A549 (cell line): ENCODE measurements at regions not wholly inside any gene's neighbourhood (a gene's known extent, or its start where the extent isn't known, plus 50 kb on each side); places are given as distances from the start of the nearest gene placed in this dataset.
A peak's percentile ranks its signal among the peaks of the same experiment; 100 is the strongest.

ENCODE experiments used
- ATAC-seq, 2 experiments: fragments of 200-7000 bp in 1 of 2; fragments of >200 bp in 1 of 2; cut with Nextera tagmentation in 1 of 2; cut with Tn5 transposase in 1 of 2; 3 replicates each; pipeline versions ENCODE4 v1.8.0 to v1.9.1; 2018 to 2020; ENCODE audit warnings: mild to moderate bottlenecking in 1 of 2, moderate library complexity in 1 of 2
- CTCF ChIA-PET: fragments of 300-600 bp; sonication (Branson Sonifier 250); formaldehyde crosslinking; extraction: SDS; loops from one replicate; lab custom pipeline; 2021; ENCODE audit warnings: antibody characterized with exemption, inconsistent platforms; lab: Yijun Ruan, JAX
- POLR2A ChIA-PET: fragments of 350-600 bp; formaldehyde crosslinking; extraction: SDS; loops from one replicate; lab custom pipeline; 2021; ENCODE audit warnings: antibody characterized with exemption, inconsistent platforms; lab: Yijun Ruan, JAX
- DNase-seq, 2 experiments: peaks; one replicate each; pipeline versions ENCODE4 v3.0.0 to v3.0.0-alpha.2; 2011 to 2016; ENCODE audit warnings: low read depth in 1 of 2, low spot score in 1 of 2
- FAIRE-seq: peaks from 2 replicates; lab custom pipeline; 2011; peaks lifted over from hg19 to GRCh38; lab: Jason Lieb, UNC
- H3K27ac ChIP-seq, 2 experiments: fragments of >200 bp; sonication (Bioruptor Twin); formaldehyde crosslinking; 3 replicates each; pipeline ENCODE4 v1.5.1; 2016 to 2017
- H3K4me1 ChIP-seq: fragments of >200 bp; sonication (Bioruptor Twin); formaldehyde crosslinking; 3 replicates; pipeline ENCODE4 v1.6.1; 2016
- H3K4me2 ChIP-seq: fragments of >200 bp; sonication (Bioruptor Twin); formaldehyde crosslinking; 3 replicates; pipeline ENCODE4 v1.6.1; 2016
- H3K4me3 ChIP-seq: fragments of >200 bp; sonication (Bioruptor Twin); formaldehyde crosslinking; 3 replicates; pipeline ENCODE4 v1.5.1; 2016
- H3K9me3 ChIP-seq: fragments of >200 bp; sonication (Bioruptor Twin); formaldehyde crosslinking; 3 replicates; pipeline ENCODE4 v1.6.1; 2016
- ATOH8 ChIP-seq: fragments of 250-450 bp; sonication (Bioruptor Pico); IDR thresholded peaks from 2 replicates; pipeline ENCODE4 v1.5.0; 2020; ENCODE audit warnings: low read depth, mild to moderate bottlenecking, moderate library complexity
- BHLHE40 ChIP-seq: IDR thresholded peaks from 2 replicates; pipeline ENCODE4 v1.6.1; 2012; ENCODE audit warnings: low read depth, low read length, inconsistent platforms
- CBX8 ChIP-seq: fragments of 200-600 bp; sonication (generic); IDR thresholded peaks from 2 replicates; pipeline ENCODE4 v1.6.1; 2016
- EHF ChIP-seq: fragments of 250-450 bp; sonication (Bioruptor Pico); IDR thresholded peaks from 2 replicates; pipeline ENCODE4 v1.5.0; 2020; ENCODE audit warnings: mild to moderate bottlenecking
- EP300 ChIP-seq, 2 experiments: fragments of >200 bp; sonication (Bioruptor Twin); formaldehyde crosslinking; IDR thresholded peaks; 2 replicates in 1 of 2; 3 replicates in 1 of 2; pipeline ENCODE4 v1.6.1; 2016 to 2017
- HDAC2 ChIP-seq: fragments of 200-600 bp; sonication (generic); IDR thresholded peaks from 2 replicates; pipeline ENCODE4 v1.6.1; 2016
- JUNB ChIP-seq: fragments of >200 bp; sonication (Bioruptor Twin); formaldehyde crosslinking; IDR thresholded peaks from 2 replicates; pipeline ENCODE4 v1.6.1; 2016
- KDM5A ChIP-seq: fragments of 200-600 bp; sonication (generic); IDR thresholded peaks from 2 replicates; pipeline ENCODE4 v1.6.1; 2016; ENCODE audit warnings: antibody characterized with exemption, mild to moderate bottlenecking
- MAX ChIP-seq: IDR thresholded peaks from 2 replicates; pipeline ENCODE4 v1.6.1; 2012
- MAZ ChIP-seq: fragments of 150-350 bp; IDR thresholded peaks from 2 replicates; pipeline ENCODE4 v1.6.1; 2014; ENCODE audit warnings: antibody characterized with exemption, low read depth, low read length, borderline replicate concordance
- MYC ChIP-seq: IDR thresholded peaks from 2 replicates; pipeline ENCODE4 v1.6.1; 2012; ENCODE audit warnings: mild to moderate bottlenecking, inconsistent platforms, low read length, improper control_type of control experiment, borderline replicate concordance
- NPAS2 ChIP-seq: fragments of 250-450 bp; sonication (Bioruptor Pico); IDR thresholded peaks from 2 replicates; pipeline ENCODE4 v1.8.0; 2022; ENCODE audit warnings: mild to moderate bottlenecking, moderate library complexity, borderline replicate concordance
- NR3C1 ChIP-seq: fragments of >200 bp; sonication (Bioruptor Twin); formaldehyde crosslinking; IDR thresholded peaks from 3 replicates; pipeline ENCODE4 v1.6.1; 2017
- RAD21 ChIP-seq, 2 experiments: fragments of >200 bp in 1 of 2; sonication (Bioruptor Twin) in 1 of 2; formaldehyde crosslinking in 1 of 2; IDR thresholded peaks in 1 of 2; conservative IDR thresholded peaks in 1 of 2; 2 replicates in 1 of 2; 3 replicates in 1 of 2; pipeline ENCODE4 v1.6.1; 2012 to 2018; ENCODE audit warnings: inconsistent platforms in 1 of 2
- SMC3 ChIP-seq: fragments of >200 bp; sonication (Bioruptor Twin); formaldehyde crosslinking; IDR thresholded peaks from 3 replicates; pipeline ENCODE4 v1.6.1; 2018; ENCODE audit warnings: inconsistent platforms
- ZC3H11A ChIP-seq: fragments of 450-650 bp; IDR thresholded peaks from 2 replicates; pipeline ENCODE4 v1.6.1; 2014; ENCODE audit warnings: antibody characterized with exemption, mild to moderate bottlenecking
- ZFP36 ChIP-seq: fragments of 450-650 bp; IDR thresholded peaks from 2 replicates; pipeline ENCODE4 v1.6.1; 2014; ENCODE audit warnings: borderline replicate concordance; ENCODE audit not compliant: partially characterized antibody
- ZNF302 ChIP-seq: fragments of 250-450 bp; sonication (Bioruptor Pico); IDR thresholded peaks from 2 replicates; pipeline ENCODE4 v1.9.0; 2021; ENCODE audit warnings: inconsistent platforms, mild to moderate bottlenecking, moderate library complexity
- WGBS: methylation state at CpG from one replicate; pipeline ENCODE4 v1.1.6; 2017; ENCODE audit errors: missing lambda C conversion rate; 5-methylcytosine and 5-hydroxymethylcytosine counted together
- TF ChIP-seq, protein P1 (sequence below): fragments of 200-600 bp; sonication (generic); IDR thresholded peaks from 2 replicates; pipeline ENCODE4 v1.6.1; 2016; ENCODE audit warnings: antibody characterized with exemption, mild to moderate bottlenecking, moderate library complexity
- TF ChIP-seq, protein P2 (sequence below): fragments of >200 bp; sonication (Bioruptor Twin); formaldehyde crosslinking; IDR thresholded peaks from 3 replicates; pipeline ENCODE4 v1.5.1; 2016

DNA sequence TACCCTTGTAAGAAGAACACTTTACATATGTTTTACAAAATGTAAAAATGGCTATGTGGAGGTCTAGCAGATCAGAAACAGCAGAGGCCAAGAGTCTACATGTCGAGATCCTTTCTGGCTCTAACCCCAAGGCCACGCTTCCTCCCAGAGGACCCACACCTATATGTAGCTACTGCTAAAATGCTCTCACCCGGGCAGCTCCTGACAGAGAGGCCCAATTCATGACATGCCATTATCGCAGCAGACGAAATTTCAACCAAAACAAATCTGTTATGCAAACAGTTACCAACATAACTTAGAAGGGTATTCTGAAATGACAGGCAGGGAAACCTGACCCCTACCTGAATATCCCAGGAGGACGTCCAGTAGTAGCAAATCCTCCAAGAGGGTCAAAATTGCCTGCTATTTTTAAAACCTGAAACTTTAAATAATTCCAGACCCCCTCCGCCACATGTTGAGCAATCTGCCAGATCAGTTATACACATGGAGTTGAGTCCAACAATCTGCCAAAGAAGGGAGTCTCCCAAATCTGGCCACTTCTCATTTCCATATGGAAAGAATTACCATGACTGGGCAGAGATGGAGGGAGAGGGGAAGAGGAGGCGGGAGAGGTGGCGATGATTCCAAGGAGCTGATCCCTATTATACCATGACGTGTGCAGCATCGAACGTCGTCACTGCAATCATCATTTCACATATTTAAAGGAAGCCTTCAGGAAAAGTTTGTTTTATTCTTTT, 192.9 kb upstream of the TBL1X start:
- FAIRE-seq (peak; percentile 7), ATAC-seq (no peak), DNase-seq (no peak)
- no peak overlapping the region for H3K27ac ChIP-seq
- H3K4me3 ChIP-seq: no peak overlapping the region
- H3K9me3 ChIP-seq: no peaks in the 10 kb centered on the region
- peaks cover 11% of the 10 kb centered on the region for H3K4me1 ChIP-seq
- 83% methylated on average over 13 of the region's 13 CpGs for WGBS
- TF ChIP-seq ZC3H11A (no peak), ZNF302 (CRISPR knock-in tag) (no peak)
- TF ChIP-seq, protein P1, sequence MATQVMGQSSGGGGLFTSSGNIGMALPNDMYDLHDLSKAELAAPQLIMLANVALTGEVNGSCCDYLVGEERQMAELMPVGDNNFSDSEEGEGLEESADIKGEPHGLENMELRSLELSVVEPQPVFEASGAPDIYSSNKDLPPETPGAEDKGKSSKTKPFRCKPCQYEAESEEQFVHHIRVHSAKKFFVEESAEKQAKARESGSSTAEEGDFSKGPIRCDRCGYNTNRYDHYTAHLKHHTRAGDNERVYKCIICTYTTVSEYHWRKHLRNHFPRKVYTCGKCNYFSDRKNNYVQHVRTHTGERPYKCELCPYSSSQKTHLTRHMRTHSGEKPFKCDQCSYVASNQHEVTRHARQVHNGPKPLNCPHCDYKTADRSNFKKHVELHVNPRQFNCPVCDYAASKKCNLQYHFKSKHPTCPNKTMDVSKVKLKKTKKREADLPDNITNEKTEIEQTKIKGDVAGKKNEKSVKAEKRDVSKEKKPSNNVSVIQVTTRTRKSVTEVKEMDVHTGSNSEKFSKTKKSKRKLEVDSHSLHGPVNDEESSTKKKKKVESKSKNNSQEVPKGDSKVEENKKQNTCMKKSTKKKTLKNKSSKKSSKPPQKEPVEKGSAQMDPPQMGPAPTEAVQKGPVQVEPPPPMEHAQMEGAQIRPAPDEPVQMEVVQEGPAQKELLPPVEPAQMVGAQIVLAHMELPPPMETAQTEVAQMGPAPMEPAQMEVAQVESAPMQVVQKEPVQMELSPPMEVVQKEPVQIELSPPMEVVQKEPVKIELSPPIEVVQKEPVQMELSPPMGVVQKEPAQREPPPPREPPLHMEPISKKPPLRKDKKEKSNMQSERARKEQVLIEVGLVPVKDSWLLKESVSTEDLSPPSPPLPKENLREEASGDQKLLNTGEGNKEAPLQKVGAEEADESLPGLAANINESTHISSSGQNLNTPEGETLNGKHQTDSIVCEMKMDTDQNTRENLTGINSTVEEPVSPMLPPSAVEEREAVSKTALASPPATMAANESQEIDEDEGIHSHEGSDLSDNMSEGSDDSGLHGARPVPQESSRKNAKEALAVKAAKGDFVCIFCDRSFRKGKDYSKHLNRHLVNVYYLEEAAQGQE: no peak
- TF ChIP-seq, all 56 proteins: peak for 0
- no peak overlapping the region for H3K4me2 ChIP-seq
- POLR2A ChIA-PET: no interaction called here
- CTCF ChIA-PET: interaction anchor here (0.6 kb wide), 1 partner anchor 177 kb away, joined by 3 read pairs; no protein-coding TSS in a partner anchor

DNA sequence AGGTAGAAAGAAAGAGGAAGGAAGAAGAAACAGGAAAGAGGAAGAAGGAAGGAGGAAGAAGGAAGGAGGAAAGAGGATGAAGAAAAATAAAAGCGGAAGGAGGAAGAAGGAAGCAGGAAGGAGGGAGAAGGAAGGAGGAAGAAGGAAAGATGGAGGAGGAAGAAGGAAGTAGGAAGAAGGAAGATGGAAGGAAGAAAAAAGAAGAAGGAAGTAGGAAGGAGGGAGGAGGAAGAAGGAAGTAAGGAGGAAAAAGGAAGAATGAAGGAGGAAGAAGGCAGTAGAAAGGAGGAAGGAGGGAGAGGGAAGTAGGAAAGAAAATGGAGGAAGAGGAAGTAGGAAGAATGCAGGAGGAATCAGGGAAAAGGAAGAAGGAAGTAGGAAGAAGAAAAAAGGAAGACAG, 191.1 kb upstream of the TBL1X start:
- no peaks in the 10 kb centered on the region for H3K4me1 ChIP-seq
- H3K9me3 ChIP-seq: no peaks in the 10 kb centered on the region
- 100% methylated on average over 1 of the region's 1 CpG for WGBS
- H3K4me3 ChIP-seq: no peak overlapping the region
- ATAC-seq (no peak), DNase-seq (no peak), FAIRE-seq (no peak)
- CTCF ChIA-PET: no interaction called here
- H3K4me2 ChIP-seq: no peak overlapping the region
- H3K27ac ChIP-seq: no peak overlapping the region
- TF ChIP-seq NPAS2 (CRISPR knock-in tag): no peak
- POLR2A ChIA-PET: no interaction called here

DNA sequence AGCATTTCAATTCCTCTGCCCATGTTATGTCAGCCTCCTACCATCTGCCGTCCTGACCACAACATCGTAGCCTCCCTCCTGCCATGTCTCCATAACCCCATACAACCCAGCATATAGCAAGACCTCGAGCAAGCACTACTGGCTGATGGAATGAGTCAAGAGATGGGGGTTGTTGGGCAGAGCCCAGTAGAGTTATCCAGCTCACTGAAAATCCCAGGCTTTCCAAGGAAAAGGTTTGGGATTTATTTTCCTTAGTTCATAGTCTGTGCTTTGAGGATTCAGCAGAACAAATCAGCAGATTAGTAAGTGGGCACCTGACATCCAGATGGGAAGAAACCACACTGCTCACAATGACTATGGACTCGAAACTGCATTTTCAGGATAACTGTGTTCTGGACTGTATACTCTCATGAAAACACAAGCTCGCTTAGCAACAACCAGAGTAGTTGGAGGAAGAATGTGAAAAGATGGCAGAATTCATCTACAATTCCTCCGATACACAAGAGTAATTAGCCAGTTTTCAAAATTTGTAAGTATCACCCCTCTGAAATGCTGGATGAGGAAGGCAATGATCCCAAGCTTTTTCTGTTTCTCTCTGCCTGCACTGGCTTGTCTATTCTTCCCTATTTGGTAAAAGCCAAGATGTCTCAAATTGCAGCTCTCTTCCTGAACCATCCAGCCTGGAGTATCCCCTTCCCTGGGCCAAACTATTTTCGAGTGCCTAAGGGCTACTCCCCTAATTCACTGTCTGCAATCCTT, 186.2 kb upstream of the TBL1X start:
- WGBS: 70% methylated on average over 7 of the region's 7 CpGs
- Histone ChIP-seq H3K9me3 (no peaks in the 10 kb centered on the region), H3K4me2 (no peak overlapping the region), H3K27ac (no peak overlapping the region), H3K4me1 (no peaks in the 10 kb centered on the region), H3K4me3 (no peak overlapping the region)
- ATAC-seq (no peak), FAIRE-seq (peak; percentile 96), DNase-seq (no peak)
- POLR2A ChIA-PET: no interaction called here
- no peak for TF ChIP-seq ATOH8 (CRISPR knock-in tag)
- TF ChIP-seq MYC: no peak
- no peak for TF ChIP-seq NR3C1
- TF ChIP-seq MAZ: no peak
- TF ChIP-seq RAD21 (conservative IDR thresholded peaks at IDR 0.05 in 1 of 2, IDR thresholded peaks at IDR 0.05 in 1 of 2): no peak
- TF ChIP-seq, protein P2, sequence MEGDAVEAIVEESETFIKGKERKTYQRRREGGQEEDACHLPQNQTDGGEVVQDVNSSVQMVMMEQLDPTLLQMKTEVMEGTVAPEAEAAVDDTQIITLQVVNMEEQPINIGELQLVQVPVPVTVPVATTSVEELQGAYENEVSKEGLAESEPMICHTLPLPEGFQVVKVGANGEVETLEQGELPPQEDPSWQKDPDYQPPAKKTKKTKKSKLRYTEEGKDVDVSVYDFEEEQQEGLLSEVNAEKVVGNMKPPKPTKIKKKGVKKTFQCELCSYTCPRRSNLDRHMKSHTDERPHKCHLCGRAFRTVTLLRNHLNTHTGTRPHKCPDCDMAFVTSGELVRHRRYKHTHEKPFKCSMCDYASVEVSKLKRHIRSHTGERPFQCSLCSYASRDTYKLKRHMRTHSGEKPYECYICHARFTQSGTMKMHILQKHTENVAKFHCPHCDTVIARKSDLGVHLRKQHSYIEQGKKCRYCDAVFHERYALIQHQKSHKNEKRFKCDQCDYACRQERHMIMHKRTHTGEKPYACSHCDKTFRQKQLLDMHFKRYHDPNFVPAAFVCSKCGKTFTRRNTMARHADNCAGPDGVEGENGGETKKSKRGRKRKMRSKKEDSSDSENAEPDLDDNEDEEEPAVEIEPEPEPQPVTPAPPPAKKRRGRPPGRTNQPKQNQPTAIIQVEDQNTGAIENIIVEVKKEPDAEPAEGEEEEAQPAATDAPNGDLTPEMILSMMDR: no peak
- no peak for TF ChIP-seq SMC3
- TF ChIP-seq KDM5A: no peak
- TF ChIP-seq CBX8: no peak
- no peak for TF ChIP-seq EP300 (IDR thresholded peaks at IDR 0.05)
- TF ChIP-seq ZFP36: no peak
- TF ChIP-seq BHLHE40: no peak
- TF ChIP-seq EHF (CRISPR knock-in tag): no peak
- TF ChIP-seq HDAC2: no peak
- TF ChIP-seq JUNB: no peak
- TF ChIP-seq MAX: no peak
- CTCF ChIA-PET: no interaction called here
